HFF-Myc (cell line): ENCODE measurements at regions not wholly inside any gene's neighbourhood (a gene's known extent, or its start where the extent isn't known, plus 50 kb on each side); places are given as distances from the start of the nearest gene placed in this dataset.
"Not testable (repeated sequence)": the region's sequence is repeated elsewhere in the genome, so short reads cannot be mapped to it uniquely, and the experiment has no call there.

Experiments used
- DNase-seq: peaks from one replicate; pipeline ENCODE4 v3.0.0-alpha.2; 2011; ENCODE audit warnings: low read depth; ENCODE audit errors: extremely low read depth
- H3K4me3 ChIP-seq: replicated peaks from 2 replicates; pipeline ENCODE4 v1.5.1; 2011; ENCODE audit warnings: low read depth, mild to moderate bottlenecking, control low read depth, low read length
- CTCF ChIP-seq: IDR thresholded peaks from 2 replicates; pipeline ENCODE4 v1.5.1; 2012; ENCODE audit warnings: mild to moderate bottlenecking, low read depth, low read length, control low read depth; ENCODE audit errors: missing control alignments

GRCh38 chr2:101580528-101580927, 105.6 kb upstream of the RFX8 start:
- DNase-seq, result no peak
- no peak for TF ChIP-seq CTCF
- H3K4me3 ChIP-seq, result no peak overlapping the region

- no peak for TF ChIP-seq CTCF
- DNase-seq, result no peak
- no peak overlapping the region for H3K4me3 ChIP-seq
These were observed 103.8 kb upstream of the RFX8 start for GRCh38 chr2:101578671-101579070.

GRCh38 chr2:101578135-101578534, 103.2 kb upstream of the RFX8 start:
- H3K4me3 ChIP-seq, DNase-seq: not testable (repeated sequence)

GRCh38 chr2:101577173-101577572, 102.3 kb upstream of the RFX8 start:
- TF ChIP-seq CTCF, result no peak
- H3K4me3 ChIP-seq, result no peak overlapping the region
- no peak for DNase-seq

- no peak for DNase-seq
- no peak for TF ChIP-seq CTCF
- H3K4me3 ChIP-seq, result no peak overlapping the region
These were observed 99.7 kb upstream of the RFX8 start for GRCh38 chr2:101574622-101575021.

- DNase-seq, result no peak
- no peak overlapping the region for H3K4me3 ChIP-seq
- TF ChIP-seq CTCF, result no peak
These were observed 97.0 kb upstream of the RFX8 start for GRCh38 chr2:101571951-101572350.

- no peak for DNase-seq
- no peak for TF ChIP-seq CTCF
- H3K4me3 ChIP-seq, result no peak overlapping the region
These were observed 95.1 kb upstream of the RFX8 start for GRCh38 chr2:101569886-101570520.

- no peak for TF ChIP-seq CTCF
- no peak overlapping the region for H3K4me3 ChIP-seq
- no peak for DNase-seq
These were observed 94.1 kb upstream of the RFX8 start for GRCh38 chr2:101568969-101569368.
